GM19025 (cell line): ENCODE measurements at regions not wholly inside any gene's neighbourhood (a gene's known extent, or its start where the extent isn't known, plus 50 kb on each side); places are given as distances from the start of the nearest gene placed in this dataset.

Source experiments
- ATAC-seq: cut with Tn5 transposase; IDR thresholded peaks from one replicate; pipeline ENCODE4 v1.9.1; 2021; ENCODE audit warnings: mild to moderate bottlenecking, low read depth, moderate library complexity; ENCODE audit not compliant: unreplicated experiment

- no peak for ATAC-seq
These were observed 217.7 kb downstream of the HAO1 start for GRCh38 chr20:7722564-7722963.

GRCh38 chr20:7723284-7723683 lies 217.0 kb downstream of the HAO1 start:
- ATAC-seq: no peak

DNA sequence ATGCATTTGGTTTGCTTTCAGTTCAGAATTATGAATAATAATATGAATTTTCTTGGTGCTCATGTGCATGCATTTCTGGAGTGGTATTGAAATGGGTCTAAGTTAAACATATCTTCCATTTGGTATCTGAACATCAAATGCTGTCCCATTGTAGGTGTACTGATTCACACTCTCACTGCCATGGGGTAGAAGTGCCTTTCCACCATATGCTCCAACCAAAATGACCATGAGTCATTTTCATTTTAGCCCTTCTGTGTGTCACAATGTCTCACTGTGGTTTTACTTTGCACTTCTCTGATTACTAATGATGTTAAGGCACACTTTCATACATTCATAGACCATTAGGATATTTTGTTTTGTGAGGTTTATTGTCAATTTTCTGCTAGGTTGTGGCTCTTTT lies 211.9 kb downstream of the HAO1 start:
- no peak for ATAC-seq

GRCh38 chr20:7734216-7734615 lies 206.0 kb downstream of the HAO1 start:
- ATAC-seq: no peak

DNA sequence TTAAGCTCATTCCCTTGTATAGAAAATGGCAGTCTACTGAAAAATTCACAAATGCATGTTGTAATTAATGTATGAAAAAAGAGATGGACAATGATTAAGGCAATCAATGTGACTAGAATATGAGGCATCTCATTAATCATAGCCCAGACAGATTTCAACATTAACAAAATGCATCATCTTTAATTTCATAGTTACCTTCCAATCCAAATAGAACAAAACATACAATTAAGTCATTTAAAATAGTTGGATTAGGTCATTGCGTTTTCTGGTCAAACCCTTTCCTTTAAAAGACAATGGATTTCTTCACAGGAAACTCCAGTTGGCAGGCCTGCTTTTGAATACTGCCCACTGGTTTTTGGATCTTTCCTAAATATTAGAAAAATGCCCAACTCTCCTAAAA lies 203.9 kb downstream of the HAO1 start:
- ATAC-seq: no peak

DNA sequence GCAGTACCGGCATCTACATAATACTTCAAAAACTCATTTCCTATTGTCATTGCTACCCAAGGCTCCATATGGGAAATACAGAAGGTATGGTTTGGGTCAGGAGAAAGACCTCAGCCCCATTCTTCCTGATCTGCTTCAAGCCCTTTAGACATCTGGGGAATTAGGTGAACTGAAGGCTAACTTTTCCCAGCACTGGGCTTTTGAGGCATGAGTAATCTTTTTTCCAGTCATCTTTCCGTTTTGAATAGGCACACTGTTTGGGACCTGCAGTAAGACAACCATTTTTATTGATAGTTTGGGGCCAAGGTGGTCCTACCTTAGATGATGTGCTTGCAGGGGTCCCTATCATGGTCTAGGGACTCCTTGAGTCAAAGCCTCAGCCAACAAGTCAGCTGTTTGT lies 198.4 kb downstream of the HAO1 start:
- no peak for ATAC-seq

DNA sequence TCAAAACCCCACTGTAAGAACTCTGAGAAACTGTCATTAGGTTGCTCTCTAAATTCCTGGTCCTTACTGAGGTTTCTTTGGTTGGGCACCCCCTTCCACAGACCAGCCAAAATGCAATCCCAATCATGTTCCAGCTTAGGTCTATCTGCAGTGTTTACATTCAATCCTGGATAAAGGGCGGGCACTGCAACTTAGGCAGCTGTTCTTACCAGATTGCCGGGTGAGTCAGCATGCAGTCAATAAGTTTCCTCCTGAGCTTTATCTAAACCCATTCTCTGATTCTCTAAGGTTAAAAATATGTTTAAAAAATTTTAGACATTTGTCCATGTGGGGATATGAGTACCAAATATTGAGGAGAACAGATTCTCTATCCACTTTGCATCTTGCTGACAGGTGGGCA lies 197.8 kb downstream of the HAO1 start:
- no peak for ATAC-seq

- ATAC-seq: no peak
These were observed 195.8 kb downstream of the HAO1 start for GRCh38 chr20:7744411-7744810.

GRCh38 chr20:7748624-7749023 lies 191.6 kb downstream of the HAO1 start:
- no peak for ATAC-seq

GRCh38 chr20:7754102-7754501 lies 186.2 kb downstream of the HAO1 start:
- no peak for ATAC-seq

GRCh38 chr20:7758406-7758805 lies 181.9 kb downstream of the HAO1 start:
- no peak for ATAC-seq

- no peak for ATAC-seq
These were observed 179.8 kb downstream of the HAO1 start for GRCh38 chr20:7760247-7761031.

DNA sequence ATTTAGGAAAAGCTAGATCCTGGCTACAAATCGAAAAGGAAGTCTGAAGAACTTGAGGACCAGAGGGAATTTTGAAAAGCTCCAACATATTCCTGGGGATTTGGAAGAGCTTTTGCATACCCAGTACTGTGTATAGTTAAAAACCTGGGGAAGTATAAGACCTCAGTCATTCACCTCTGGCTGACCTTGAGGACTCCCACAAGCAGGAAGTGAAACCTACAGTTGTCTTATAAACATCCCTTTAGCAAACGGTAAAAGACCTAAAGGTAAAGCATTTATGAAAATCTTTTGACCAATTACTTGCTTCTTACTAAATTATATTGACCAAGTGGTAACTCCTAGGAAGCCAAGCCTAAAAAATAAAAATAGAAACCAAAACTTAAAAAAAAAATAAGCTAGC lies 175.0 kb downstream of the HAO1 start:
- ATAC-seq: peak; percentile 87

DNA sequence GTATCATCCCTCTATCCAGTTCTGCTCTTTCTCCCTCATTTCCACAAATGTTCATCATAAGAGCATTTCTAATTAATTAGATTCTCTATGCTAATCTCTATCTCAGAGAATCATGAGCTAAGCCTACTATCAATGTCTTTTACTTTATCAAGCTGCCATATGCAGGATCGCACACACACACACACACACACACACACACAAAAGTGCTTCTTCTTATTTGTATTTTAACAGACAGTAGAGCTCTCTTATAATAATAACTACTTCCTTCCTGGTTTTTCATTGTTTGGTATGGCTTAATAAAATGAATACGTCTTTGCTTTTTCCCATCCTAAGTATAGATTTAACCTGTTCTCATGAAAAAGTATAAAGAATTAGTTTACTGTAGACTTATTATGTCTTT lies 170.2 kb downstream of the HAO1 start:
- no peak for ATAC-seq

DNA sequence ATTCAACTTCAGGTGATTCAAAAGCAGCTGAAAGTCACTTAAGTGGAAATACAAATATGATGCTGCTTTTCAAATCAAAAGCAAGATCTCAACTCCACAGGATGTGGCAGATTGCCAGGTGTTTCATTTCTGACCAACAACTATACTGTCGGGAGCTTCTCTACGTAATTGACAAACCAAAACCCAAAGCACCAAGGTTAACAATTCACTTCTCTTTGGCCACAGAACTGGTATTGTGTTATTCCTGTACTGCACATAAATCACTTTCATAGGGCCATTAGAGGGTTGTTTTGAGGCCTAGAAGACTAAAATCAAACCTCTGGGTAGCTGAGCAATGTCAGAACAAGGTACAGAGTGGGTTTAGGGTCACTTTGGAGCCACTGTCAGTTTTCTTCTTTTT lies 169.7 kb downstream of the HAO1 start:
- peak; percentile 100 for ATAC-seq

GRCh38 chr20:7772371-7772770 lies 167.9 kb downstream of the HAO1 start:
- ATAC-seq: no peak

- no peak for ATAC-seq
These were observed 166.7 kb downstream of the HAO1 start for GRCh38 chr20:7773511-7773910.

DNA sequence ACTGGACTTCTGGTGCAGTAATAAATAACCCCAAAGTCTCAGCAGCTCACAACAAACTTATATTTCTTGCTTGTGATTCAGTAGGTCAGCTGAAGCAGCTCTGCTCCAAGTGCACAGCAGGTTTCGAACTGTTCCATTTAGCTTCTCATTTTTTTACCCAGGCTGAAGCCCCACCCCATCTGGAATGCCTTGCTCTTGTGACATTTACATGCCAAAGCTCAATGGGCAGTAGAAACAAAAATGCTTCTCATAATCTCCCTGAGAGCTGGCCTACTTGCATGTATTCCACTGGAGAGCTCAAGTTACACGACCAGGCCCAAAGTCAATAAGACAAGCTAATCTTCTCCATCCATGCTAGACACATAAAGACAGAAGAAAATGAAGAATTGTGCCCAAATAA lies 165.2 kb downstream of the HAO1 start:
- ATAC-seq: no peak

- no peak for ATAC-seq
These were observed 164.1 kb downstream of the HAO1 start for GRCh38 chr20:7776148-7776547.

GRCh38 chr20:7790189-7790588 lies 150.1 kb downstream of the HAO1 start:
- ATAC-seq: no peak

- no peak for ATAC-seq
These were observed 147.9 kb downstream of the HAO1 start for GRCh38 chr20:7792150-7792869.

- ATAC-seq: no peak
These were observed 142.1 kb downstream of the HAO1 start for GRCh38 chr20:7798176-7798575.
